ENCODE measurements at regions not wholly inside any gene's neighbourhood (a gene's known extent, or its start where the extent isn't known, plus 50 kb on each side); places are given as distances from the start of the nearest gene placed in this dataset.

GRCh38 chr7:66557214-66558200 lies 71.2 kb upstream of the KCTD7 start:
- TF ChIP-seq CREB1 (CRISPR knock-in tag; IDR thresholded peaks at IDR 0.05; ENCODE audit: low read depth), result 0 out of 2 replicates have a peak, but pooled peaks have one; percentile 26
- no peak for TF ChIP-seq POLR2AphosphoS5 (IDR thresholded peaks at IDR 0.05; ENCODE audit: low read depth)
- TF ChIP-seq CTCF (conservative IDR thresholded peaks at IDR 0.05; ENCODE audit: low read depth in 2 of 2), result peak; percentile 92 to 94
- TF ChIP-seq EZH2 (IDR thresholded peaks at IDR 0.05; ENCODE audit: low read depth, unreplicated experiment), result no peak
- TF ChIP-seq REST (IDR thresholded peaks at IDR 0.05; ENCODE audit: unreplicated experiment), result no peak
- no peak for TF ChIP-seq EZH2phosphoT487 (IDR thresholded peaks at IDR 0.05; ENCODE audit: unreplicated experiment)
- no peak for TF ChIP-seq ETS1 (IDR thresholded peaks at IDR 0.05)
